WTC11 (cell line): ENCODE measurements at regions not wholly inside any gene's neighbourhood (a gene's known extent, or its start where the extent isn't known, plus 50 kb on each side); places are given as distances from the start of the nearest gene placed in this dataset.

Experiments
- ATAC-seq: fragments of 200-7000 bp; cut with Tn5 transposase; 2 replicates; pipeline ENCODE4 v1.10.0; 2021; ENCODE audit warnings: mild to moderate bottlenecking, moderate library complexity
- CTCF ChIA-PET: fragments of 300-600 bp; sonication (Branson Sonifier 250); formaldehyde crosslinking; loops from one replicate; lab custom pipeline; 2021; ENCODE audit warnings: antibody characterized with exemption; lab: Charles Lee
- POLR2A ChIA-PET: fragments of 350-600 bp; sonication (Branson Sonifier 250); formaldehyde crosslinking; loops from one replicate; lab custom pipeline; 2021; ENCODE audit warnings: antibody characterized with exemption; lab: Charles Lee
- DNase-seq: peaks from one replicate; pipeline ENCODE4 v3.0.0; 2021; ENCODE audit warnings: low spot score
- H3K27ac Mint-ChIP-seq: 2 replicates; pipeline ENCODE4 v1.8.0; 2021; ENCODE audit warnings: mixed read lengths
- H3K27me3 Mint-ChIP-seq: 2 replicates; pipeline ENCODE4 v1.8.0; 2021; ENCODE audit warnings: low read depth, mild to moderate bottlenecking, moderate library complexity, mixed read lengths
- H3K36me3 Mint-ChIP-seq: 2 replicates; pipeline ENCODE4 v1.8.0; 2021; ENCODE audit warnings: mixed read lengths
- H3K4me1 Mint-ChIP-seq: 2 replicates; pipeline ENCODE4 v1.8.0; 2022; ENCODE audit warnings: mixed read lengths
- H3K4me3 Mint-ChIP-seq: 2 replicates; pipeline ENCODE4 v1.8.0; 2021; ENCODE audit warnings: mild to moderate bottlenecking, moderate library complexity, mixed read lengths
- H3K9me3 Mint-ChIP-seq: 2 replicates; pipeline ENCODE4 v1.8.0; 2021; ENCODE audit warnings: mixed read lengths
- AR ChIP-seq: fragments of 250-450 bp; sonication (Bioruptor Pico); IDR thresholded peaks from 2 replicates; pipeline ENCODE4 v1.9.0; 2021; ENCODE audit warnings: mild to moderate bottlenecking
- ATF2 ChIP-seq: sonication (generic); formaldehyde crosslinking; IDR thresholded peaks from 2 replicates; pipeline ENCODE4 v1.8.1; 2022; ENCODE audit warnings: low read depth, missing genetic modification reagents, borderline replicate concordance
- ATF6 ChIP-seq: sonication (generic); formaldehyde crosslinking; IDR thresholded peaks from 2 replicates; pipeline ENCODE4 v1.8.1; 2023; ENCODE audit warnings: mild to moderate bottlenecking, missing genetic modification reagents
- E2F5 ChIP-seq: sonication (generic); formaldehyde crosslinking; IDR thresholded peaks from 2 replicates; pipeline ENCODE4 v1.8.1; 2022; ENCODE audit warnings: mild to moderate bottlenecking, moderate library complexity, missing genetic modification reagents
- ESRRA ChIP-seq: sonication (generic); formaldehyde crosslinking; IDR thresholded peaks from 2 replicates; pipeline ENCODE4 v1.8.1; 2022; ENCODE audit warnings: mild to moderate bottlenecking, missing genetic modification reagents, borderline replicate concordance
- ETV6 ChIP-seq: sonication (generic); formaldehyde crosslinking; IDR thresholded peaks from 2 replicates; pipeline ENCODE4 v1.8.1; 2022; ENCODE audit warnings: mild to moderate bottlenecking, missing genetic modification reagents
- FOXP1 ChIP-seq: sonication (generic); formaldehyde crosslinking; IDR thresholded peaks from 2 replicates; pipeline ENCODE4 v1.8.0; 2022; ENCODE audit warnings: missing genetic modification reagents, mild to moderate bottlenecking, moderate library complexity, borderline replicate concordance
- FOXP4 ChIP-seq: sonication (generic); formaldehyde crosslinking; IDR thresholded peaks from 2 replicates; pipeline ENCODE4 v1.8.0; 2022; ENCODE audit warnings: mild to moderate bottlenecking, missing genetic modification reagents
- MLX ChIP-seq: sonication (generic); formaldehyde crosslinking; IDR thresholded peaks from 2 replicates; pipeline ENCODE4 v1.8.1; 2023; ENCODE audit warnings: mild to moderate bottlenecking, missing genetic modification reagents, moderate library complexity
- OVOL2 ChIP-seq: fragments of 250-450 bp; sonication (Bioruptor Pico); IDR thresholded peaks from 2 replicates; pipeline ENCODE4 v1.9.0; 2021; ENCODE audit warnings: mild to moderate bottlenecking, borderline replicate concordance
- PRDM15 ChIP-seq: sonication (generic); formaldehyde crosslinking; IDR thresholded peaks from 2 replicates; pipeline ENCODE4 v1.8.0; 2022; ENCODE audit warnings: missing genetic modification reagents
- SOX15 ChIP-seq: fragments of 250-450 bp; sonication (Bioruptor Pico); IDR thresholded peaks from 2 replicates; pipeline ENCODE4 v1.9.0; 2021; ENCODE audit warnings: mild to moderate bottlenecking
- TCF7 ChIP-seq: sonication (generic); formaldehyde crosslinking; IDR thresholded peaks from 2 replicates; pipeline ENCODE4 v1.8.0; 2022; ENCODE audit warnings: mild to moderate bottlenecking, low read depth, missing genetic modification reagents, moderate library complexity
- TP53 ChIP-seq: sonication (generic); formaldehyde crosslinking; IDR thresholded peaks from 2 replicates; pipeline ENCODE4 v1.8.1; 2023; ENCODE audit warnings: mild to moderate bottlenecking, missing genetic modification reagents
- ZNF219 ChIP-seq: sonication (generic); formaldehyde crosslinking; IDR thresholded peaks from 2 replicates; pipeline ENCODE4 v1.8.0; 2023; ENCODE audit warnings: missing genetic modification reagents, mild to moderate bottlenecking, borderline replicate concordance
- ZNF281 ChIP-seq: sonication (generic); formaldehyde crosslinking; IDR thresholded peaks from 2 replicates; pipeline ENCODE4 v1.8.0; 2023; ENCODE audit warnings: mild to moderate bottlenecking, missing genetic modification reagents
- ZSCAN18 ChIP-seq: fragments of 250-450 bp; sonication (Bioruptor Pico); IDR thresholded peaks from 2 replicates; pipeline ENCODE4 v2.1.2; 2022; ENCODE audit warnings: mild to moderate bottlenecking, moderate library complexity

- TF ChIP-seq FOXP4 (CRISPR knock-in tag) (no peak), OVOL2 (CRISPR knock-in tag) (no peak), FOXP1 (CRISPR knock-in tag) (no peak), MLX (no peak)
Observed at GRCh38 chr6:54624779-54625178, 221.8 kb upstream of the FAM83B start (continued).

GRCh38 chr6:54629131-54629530 is 217.4 kb upstream of the FAM83B start:
- Mint-ChIP-seq H3K36me3 (no peaks in the 10 kb centered on the region), H3K27me3 (no peaks in the 10 kb centered on the region), H3K27ac (no peak overlapping the region), H3K4me1 (no peaks in the 10 kb centered on the region), H3K4me3 (no peak overlapping the region), H3K9me3 (no peaks in the 10 kb centered on the region)
- POLR2A ChIA-PET = no interaction called here
- ATAC-seq = no peak
- DNase-seq = no peak
- CTCF ChIA-PET = no interaction called here
- TF ChIP-seq ESRRA (CRISPR knock-in tag) = no peak
- no peak for TF ChIP-seq TP53 (CRISPR knock-in tag)
- no peak for TF ChIP-seq ZNF281 (CRISPR knock-in tag)
- TF ChIP-seq PRDM15 (CRISPR knock-in tag) = no peak
- no peak for TF ChIP-seq SOX15 (CRISPR knock-in tag)
- no peak for TF ChIP-seq E2F5 (CRISPR knock-in tag)
- no peak for TF ChIP-seq AR (CRISPR knock-in tag)
- TF ChIP-seq TCF7 (CRISPR knock-in tag) = no peak
- no peak for TF ChIP-seq ZSCAN18
- no peak for TF ChIP-seq OVOL2 (CRISPR knock-in tag)
- no peak for TF ChIP-seq ATF2
- TF ChIP-seq ATF6 = no peak
- no peak for TF ChIP-seq ZNF219 (CRISPR knock-in tag)
- no peak for TF ChIP-seq ETV6 (CRISPR knock-in tag)
